Kasumi-1 (cell line): ENCODE measurements at regions not wholly inside any gene's neighbourhood (a gene's known extent, or its start where the extent isn't known, plus 50 kb on each side); places are given as distances from the start of the nearest gene placed in this dataset.

Source experiments
- DNase-seq, 2 experiments: peaks; one replicate each; lab custom pipeline; 2025; lab: John Stamatoyannopoulos, UW

DNA sequence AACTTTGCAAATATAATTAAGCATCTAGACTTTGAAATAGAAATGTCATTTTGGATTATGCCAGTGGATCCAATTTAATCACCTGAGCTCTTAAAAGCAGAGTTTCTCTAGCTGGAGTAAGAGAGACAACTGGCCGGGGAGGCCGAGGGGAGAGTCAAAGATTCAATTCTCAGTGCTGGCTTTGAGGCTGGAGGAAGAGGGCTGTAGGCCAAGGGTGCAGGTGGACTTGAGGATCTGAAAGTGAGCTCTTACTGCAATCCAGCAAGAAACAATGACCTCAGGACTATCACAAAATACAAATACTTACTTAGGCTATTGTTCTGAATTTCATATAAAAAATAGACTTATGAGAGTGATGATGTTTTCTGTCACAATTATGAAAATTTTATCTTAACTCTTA, 814.5 kb downstream of the CBLN2 start:
- no peak for DNase-seq

DNA sequence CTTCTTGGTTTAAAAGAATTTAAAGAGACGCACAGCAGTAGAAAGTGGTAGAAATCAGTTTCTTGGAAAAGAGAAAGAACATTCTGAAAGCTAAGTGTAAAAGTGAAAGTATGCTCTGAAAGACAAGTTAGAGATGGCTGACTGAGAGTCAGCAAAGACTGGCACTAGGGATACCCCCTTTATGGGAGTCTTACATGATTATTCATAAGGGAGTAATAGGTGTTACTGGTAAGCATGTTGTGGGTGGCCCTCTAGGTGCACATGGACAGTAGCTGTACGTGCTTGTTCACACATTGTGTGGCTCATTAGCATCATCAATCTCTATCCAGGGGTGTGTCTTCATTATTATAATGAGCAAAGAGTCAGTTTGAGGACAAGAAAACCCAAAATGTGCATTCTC, 816.2 kb downstream of the CBLN2 start:
- no peak for DNase-seq

DNA sequence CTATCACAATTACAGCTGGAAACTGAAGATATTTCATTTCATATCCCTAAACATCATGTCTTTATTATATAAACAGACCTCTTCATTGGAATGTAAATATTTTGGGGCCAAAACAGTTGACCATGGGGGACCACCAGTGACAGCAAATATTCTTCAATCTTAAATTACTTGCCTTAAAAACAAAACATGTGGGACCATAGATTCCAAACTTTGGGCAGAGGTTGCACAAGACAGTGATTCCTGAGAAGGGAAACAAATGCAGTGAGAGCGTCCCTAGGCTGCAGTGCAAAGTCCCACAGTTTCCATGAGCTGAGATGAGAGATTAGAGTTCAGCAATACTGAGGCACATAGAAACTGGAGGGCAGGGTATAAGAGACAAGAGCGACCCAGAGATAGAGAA, 818.9 kb downstream of the CBLN2 start:
- DNase-seq = no peak

DNA sequence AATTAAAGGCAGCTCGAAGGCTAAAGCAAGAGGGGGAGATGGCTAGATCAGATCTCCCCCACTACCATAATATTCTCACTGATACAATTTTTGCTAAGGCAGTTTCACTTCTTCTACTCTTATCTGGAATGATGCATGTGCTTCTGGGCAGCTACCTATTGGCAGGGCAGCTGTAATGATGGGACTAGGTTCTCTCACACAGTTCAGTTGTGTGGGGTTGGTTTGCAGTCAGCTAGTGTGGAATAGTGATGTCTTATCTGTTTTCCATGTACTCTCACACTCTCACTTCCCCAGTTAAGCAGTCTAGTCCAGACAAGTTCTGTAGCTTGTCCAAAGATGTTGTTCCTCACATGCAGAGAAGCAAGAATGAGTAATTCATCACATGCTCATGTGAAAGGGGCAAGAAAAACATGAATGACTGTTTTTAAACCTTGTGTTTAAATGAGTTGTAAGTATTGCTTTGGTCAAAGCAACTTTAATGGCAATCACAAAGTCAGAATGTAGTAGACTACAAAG, 836.1 kb downstream of the CBLN2 start:
- no peak for DNase-seq

DNA sequence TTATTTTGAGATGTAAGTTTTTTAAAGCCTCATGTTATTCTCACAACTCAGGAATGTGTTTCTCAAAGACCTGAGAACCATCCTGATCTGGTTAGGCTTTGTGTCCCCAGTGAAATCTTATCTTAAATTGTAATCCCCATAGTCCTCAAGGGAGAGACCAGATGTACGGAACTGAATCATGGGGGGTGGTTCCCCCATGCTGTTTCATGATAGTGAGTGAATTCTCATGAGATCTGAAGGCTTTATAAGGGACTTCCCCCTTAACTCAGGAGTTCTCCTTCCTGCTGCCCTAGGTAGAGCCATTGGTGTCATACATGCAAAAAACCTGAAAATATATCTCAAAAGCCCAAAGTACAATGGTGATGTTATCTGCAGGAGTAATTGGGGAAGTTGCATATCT, 836.7 kb downstream of the CBLN2 start:
- DNase-seq = no peak

DNA sequence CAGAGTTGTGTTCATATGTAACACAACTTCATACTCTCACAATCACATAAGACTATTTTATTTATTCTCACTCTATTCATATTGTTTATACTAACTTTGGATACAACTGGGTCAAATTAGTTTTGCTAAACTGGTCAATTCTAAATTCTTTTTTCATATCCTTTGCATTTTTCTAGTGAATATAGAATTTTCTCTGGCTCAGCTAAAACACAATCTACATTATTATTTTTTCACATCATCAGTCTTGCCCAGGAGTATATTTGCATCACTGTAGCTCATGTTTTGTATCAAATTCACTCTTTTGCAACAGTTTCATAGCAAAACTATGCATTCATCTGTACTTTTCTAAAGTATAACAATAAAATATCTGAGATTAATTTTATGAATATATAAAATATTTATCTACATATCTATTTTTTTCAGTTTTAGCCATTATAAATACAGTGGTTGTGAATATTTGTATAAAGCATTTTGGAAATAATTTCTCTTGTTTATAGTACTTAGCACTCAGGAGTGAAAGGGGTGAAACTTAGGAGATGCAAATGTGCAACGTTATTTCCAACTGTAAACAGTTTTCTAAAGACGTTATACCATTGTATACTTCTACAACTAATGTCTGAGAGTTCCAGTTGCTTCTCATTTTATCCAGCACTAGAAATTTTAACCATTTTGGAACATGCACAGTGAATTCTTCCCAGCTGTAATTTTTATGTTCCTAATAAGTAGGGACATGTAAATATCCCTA, 854.6 kb downstream of the CBLN2 start:
- DNase-seq = no peak

DNA sequence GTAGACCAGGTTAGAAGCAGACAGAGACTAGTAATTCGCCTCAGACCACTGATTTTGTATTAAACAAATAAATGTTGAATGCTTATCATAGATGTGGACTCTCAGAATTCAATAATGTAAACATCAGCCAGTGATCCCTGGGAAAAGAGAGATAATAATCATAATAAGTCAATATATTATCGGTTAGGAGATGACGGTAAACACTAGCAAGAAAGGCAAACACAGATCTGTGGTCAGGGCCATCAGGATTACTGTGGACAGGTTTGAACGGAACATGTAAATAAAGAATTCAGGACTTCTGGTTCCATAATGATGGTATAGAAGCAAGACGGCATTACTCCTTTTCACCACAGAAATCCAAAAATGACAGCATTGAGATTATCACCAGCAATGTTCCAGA, 861.6 kb downstream of the CBLN2 start:
- DNase-seq = no peak

DNA sequence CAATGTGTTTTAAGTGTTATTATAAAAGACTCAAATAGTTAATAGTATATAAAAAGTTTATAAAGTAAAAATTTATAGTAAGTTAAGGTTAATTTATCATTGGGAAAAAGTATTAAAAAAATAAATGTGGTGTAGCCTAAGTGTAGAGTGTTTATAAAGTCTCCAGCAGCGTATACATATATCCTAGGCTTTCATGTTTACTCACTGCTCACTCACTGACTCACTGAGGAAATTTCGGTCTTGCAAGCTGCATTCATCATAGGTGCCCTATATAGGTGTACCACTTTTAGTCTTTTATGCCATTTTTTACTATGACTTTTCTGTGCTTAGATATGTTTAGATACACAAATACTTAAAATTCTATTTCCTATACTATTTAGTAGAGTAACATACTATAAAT, 866.0 kb downstream of the CBLN2 start:
- DNase-seq = no peak

DNA sequence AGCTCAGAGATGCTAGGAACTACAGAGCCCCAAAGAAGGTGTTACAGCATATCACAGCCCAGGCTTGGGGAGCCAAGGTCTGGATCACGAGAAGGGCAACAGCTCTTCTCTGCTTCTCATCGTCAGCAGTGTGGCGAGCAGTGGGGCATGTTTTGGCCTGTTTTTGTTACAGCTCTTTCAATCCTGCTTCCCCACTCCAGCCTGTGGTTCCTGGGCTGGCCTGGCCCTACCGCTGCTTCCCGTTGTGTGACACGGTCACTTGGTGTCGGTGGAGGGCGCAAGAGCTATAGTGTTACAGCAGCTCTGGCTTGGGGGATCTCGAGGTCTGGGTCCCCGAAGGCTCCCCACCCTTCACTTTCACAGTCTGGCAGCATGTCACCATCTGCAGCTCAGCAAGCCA, 870.2 kb downstream of the CBLN2 start:
- no peak for DNase-seq

DNA sequence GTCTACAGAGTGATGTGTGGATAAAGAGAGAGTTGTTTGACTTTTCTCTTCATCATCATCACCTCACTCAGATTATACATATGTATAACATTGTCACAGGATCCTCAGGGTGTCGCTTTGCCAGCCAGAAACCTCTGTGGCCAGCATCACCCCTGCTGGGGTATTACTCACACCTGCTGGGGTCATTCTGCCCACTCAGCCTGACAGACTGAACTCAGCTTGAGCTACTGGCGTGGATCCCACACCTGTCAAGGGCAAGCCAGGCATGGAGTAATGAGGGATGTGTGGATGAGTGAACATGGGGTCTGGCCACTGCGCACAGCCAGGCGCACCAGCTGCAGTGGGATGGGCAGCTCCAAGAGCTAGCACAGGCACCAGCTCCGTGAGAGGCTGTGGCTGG, 870.6 kb downstream of the CBLN2 start:
- no peak for DNase-seq

DNA sequence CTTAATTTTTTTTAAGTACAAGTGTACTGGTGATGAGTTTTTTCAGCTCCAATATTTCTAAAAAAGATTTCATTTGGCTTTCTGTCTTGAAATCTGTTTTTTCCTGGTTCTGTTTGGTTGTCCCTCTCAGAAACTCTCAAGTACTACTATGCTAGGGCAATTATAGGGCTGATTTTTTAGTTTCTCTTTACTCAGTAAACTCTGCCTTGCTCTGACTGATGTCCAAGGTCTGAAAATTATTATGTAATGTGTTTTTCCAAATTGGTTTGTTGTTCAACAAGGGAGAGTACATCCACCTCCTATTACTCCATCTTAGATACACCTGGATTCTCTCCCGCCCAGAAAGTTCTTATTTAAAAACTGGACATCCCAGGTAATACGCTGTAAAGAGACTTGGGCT, 877.7 kb downstream of the CBLN2 start:
- DNase-seq = no peak

DNA sequence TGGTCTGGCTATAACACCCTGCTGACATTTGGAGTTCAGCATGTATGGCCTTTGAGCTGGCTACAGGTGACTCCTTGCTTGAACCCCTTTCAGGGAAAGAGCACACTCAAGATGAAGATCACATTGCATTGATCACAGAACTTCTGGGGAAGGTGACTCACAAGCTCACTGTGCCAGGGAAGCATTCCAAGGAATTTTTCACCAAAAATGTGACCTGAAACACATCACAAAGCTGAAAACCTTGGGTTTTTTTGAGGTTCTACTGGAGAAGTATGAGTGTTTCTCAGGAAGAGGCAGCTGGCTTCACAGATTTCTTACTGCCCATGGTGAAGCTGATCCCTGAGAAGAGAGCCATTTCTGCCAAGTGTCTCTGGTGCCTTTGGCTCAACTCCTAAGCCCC, 879.0 kb downstream of the CBLN2 start:
- DNase-seq = no peak

DNA sequence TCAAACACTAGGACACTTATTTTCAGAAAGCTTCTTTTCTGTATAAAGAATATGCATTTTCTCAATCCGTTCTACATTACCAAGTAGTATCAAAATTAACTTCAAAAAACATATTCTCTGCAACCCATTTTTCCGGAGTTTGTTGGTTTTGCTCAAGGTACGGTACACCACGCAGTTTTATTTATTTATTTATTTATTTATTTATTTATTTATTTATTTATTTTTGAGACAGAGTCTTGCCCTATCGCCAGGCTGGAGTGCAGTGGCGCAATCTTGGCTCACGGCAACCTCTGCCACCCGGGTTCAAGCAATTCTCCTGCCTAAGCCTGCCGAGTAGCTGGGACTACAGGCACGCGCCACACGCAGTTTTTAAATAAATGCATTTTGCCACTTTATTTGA, 900.3 kb downstream of the CBLN2 start:
- DNase-seq = no peak

DNA sequence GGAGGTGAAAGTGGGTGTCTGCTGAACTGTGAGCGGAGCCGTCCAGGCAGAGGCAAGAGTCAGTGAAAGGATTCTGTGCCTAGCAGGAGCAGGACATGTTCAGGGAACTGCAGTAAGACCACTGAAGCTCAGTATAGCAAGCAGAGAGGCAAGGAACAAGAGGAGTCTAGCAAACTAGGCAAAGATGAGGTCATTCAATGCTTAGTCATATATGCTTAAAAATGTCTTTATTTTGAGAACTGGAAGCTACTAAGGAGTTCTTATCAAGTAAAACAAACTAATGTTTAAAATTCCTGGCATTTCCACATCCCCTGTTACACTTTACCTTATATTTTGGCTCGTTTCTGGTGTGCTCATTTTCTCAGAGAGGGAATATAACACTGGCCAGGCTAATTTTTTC, 913.4 kb downstream of the CBLN2 start:
- DNase-seq = no peak

DNA sequence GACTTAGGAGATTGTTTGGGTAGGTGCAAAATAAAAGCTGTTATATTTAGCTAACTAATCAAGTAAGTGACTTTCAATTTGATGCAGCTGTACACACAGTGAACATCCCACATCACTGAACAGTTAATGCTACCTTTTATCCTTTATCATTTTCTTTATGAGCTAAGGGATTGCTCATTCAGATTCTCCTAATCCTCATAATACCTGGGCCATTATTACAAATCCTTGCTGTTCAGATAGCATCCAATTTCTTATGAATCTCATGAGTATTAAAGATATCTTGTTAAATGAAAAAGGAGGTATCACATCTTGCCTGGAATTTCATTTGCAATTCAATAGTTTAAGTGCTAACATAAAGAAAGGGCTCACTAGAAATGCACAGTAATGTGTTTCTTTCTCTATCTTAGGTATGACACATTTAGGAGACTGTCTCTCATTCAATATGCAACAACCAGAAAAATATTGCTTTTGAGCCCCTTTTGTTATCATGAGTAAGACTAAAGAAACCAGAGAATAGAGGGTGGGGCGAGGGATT, 918.5 kb downstream of the CBLN2 start:
- DNase-seq = no peak

DNA sequence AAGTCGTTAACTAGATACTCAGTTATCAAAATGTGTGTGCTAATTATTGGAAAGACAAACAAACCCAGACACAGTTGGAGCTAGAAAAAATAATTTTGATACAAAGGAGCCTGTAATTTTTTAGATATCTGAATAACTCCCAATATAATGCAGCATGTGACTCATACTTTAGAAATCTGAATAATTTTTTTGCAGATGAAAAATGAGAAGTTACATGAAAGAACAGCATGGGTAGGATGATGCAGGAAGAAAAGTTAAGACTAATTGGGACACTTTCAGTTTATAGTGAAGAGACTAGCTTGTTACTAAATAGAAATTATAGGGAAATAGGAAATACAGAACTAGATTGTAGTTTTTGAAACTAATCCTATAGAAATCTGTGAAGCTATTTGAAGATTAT, 945.8 kb downstream of the CBLN2 start:
- no peak for DNase-seq

DNA sequence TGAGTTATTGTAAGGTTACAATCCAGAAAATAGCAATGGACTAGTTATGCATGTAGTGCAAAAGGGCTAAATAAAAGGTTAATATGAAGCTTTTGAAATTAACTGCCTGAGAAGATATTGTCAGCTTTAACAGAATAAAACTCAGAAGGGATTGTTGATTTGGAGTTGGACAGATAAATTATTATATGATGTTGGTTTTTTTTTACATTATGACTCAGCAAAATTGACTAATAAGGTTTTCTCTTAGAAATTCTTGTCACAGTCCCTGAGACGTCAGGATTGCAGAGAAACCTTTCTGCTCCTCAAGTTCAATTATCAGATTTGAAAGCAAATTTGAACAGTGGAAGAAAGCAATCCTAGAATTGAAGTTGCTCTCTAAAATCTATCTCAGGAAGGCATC, 946.9 kb downstream of the CBLN2 start:
- DNase-seq = no peak

DNA sequence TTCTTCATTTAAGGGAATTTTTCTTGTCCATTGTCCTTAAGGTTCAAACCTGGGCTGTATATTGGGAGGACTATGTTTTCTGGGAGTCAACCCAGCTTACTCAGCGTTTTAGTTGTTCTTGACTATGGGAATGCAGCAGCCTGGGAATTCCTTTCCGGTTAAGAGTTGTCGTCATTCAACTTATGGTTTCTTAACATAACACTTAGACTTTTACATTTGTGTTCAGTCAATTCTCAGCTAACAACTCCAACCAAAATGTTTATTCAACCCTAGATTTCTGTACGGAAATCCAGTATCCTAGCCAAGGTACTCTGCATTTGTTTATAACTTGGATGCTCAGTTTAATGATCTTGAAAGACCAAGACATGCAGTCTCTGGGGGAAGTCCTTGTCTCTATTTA, 960.9 kb downstream of the CBLN2 start:
- no peak for DNase-seq

DNA sequence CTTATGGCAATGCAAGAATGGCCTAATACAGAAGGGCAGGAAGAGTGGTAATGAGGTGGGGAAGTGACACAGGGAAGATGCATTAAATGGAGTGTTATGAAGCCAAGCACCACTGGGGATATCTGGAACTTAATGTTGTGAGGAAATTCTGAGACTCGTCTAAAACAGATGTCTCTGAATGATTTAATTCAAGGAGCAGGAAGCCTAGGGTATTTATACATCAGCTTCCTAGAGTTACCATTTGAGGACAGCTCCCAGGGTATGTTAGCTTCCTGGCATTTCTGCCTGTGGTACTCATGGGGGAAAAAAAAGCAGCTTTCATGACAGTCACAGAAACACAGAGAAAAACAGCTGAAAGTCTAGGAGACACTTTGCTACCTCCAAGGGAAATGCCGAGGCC, 989.5 kb downstream of the CBLN2 start:
- no peak for DNase-seq

DNA sequence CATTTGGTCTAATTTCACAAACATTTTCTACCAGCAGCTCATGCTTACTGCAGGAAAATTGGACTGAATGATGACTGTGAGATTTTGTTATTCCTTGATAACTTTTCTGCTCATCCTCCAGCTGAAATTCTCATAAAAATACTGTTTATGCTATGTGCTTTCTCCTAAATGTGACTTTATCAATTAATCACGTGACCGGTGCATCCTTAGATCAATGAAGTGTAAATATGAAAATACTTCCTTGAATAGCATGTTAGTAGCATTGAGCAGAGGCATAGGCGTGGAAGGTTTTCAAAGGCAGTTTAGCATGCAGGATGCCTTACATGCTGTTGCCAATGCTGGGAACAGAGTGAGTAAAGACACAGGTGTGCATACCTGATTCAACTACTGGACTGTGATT, 1002.5 kb downstream of the CBLN2 start:
- no peak for DNase-seq

DNA sequence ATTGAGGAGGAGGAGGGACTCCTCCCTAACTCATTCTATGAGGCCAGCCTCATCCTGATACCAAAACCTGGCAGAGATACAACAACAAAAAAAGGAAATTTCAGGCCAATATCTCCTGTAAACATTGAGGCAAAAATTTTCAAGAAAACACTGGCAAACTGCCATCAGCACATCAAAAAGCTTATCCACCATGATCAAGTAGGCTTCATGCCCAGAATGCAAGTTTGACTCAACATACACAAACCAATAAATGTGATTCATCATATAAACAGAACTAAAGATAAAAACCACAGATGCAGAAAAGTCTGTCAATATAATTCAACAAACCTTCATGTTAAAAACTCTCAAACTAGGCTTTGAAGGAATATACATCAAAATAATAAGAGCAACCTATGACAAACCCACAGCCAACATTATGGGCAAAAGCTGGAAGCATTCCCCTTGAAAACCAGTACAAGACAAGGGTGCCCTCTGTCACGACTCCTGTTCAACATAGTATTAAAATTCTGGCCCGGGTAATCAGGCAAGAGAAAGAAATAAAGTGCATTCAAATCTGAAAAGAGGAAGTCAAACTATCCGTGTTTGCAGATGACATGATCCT, 1014.3 kb downstream of the CBLN2 start:
- no peak for DNase-seq

DNA sequence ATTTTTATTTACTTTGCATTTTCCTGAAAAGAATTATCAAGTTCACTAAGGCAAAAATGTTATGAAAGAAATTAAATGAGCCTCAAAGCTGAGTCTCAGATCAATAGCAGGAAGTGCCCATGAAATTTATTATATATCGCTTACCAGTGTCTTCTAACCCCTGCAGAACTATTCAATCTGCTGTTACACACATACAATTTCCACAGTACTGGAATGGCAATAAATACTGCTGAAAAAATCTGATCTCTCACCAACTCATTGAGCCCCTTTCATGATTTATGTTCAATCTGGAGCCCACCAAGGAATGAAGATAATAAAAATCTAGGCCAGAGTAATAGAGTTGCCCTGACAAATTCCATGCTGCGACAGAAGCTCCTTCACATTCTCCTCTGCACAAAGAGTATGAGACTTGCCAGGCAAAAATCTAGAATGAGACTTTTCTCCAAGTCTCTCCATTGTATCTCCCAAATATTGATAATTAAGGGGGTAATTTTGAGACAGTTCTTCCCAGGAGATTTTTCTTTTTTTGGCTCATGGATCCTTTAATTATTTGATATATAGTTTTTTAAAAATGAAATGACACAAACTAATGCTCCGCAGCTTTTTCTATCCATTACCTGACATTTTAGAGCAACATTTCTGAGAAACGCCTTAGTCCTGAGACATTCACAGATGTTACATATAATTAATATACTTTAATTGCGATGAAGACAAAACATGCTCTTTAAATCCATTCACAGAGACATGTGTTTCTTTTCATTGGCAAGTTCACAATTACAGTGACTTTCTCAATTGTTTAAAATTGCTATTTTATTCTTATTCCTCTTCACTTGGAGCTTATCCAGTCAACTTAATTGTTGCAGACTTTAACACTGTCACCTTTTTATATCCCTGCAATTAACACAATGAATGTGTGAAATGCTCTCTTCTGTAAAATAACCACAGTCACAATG, 1020.4 kb downstream of the CBLN2 start:
- DNase-seq = no peak

DNA sequence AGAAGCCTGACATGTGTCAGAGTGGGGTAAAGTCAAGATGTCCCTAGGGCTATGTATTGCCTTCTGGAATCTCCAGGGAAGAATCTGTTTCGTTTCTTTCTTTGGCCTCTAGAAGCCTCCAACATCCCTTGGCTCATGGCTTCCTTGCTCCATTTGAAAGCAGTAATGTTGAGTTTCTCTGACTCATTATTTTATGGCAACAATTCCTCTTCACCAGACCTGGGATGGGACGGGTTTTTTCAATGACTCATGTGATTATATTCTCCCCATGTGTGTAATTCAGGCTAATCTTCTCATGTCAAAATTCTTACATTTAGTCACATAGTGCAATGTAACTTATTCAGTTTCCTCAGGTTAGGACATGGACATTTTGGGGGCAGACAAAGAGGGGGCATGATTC, 1038.6 kb downstream of the CBLN2 start:
- DNase-seq = no peak
